Stimulated activated CD4-positive, alpha-beta T cell treated with anti-CD3 and anti-CD28 coated beads, Interleukin-12 subunit alpha, Interleukin-12 subunit beta, amount 100 ng/mL, for 24 hours (primary cell): ENCODE measurements at regions not wholly inside any gene's neighbourhood (a gene's known extent, or its start where the extent isn't known, plus 50 kb on each side); places are given as distances from the start of the nearest gene placed in this dataset.
"Not testable (repeated sequence)": the region's sequence is repeated elsewhere in the genome, so short reads cannot be mapped to it uniquely, and the experiment has no call there.

Experiments
- DNase-seq, 2 experiments: peaks; one replicate each; pipeline ENCODE4 v3.0.0-alpha.2; 2020; ENCODE audit warnings: low read depth in 2 of 2

DNA sequence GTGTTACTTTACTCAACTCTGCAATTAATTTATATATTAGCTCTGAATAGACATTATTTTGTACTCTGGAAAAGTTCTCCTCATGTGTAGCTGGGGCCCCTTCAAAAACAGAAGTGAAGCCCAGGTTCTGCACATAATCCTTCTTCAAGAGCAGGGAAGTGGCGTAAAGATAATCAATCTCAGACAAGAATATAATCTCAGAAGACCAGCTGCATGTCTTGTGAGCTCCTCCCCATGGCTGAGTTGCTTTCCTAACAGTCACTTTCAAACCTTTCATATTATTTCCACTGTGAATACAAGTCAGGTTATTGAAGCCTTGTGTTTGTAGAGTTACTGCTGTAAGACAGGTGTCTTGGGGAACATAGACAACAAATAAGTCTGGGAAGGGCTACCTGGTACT is 691.9 kb downstream of the RFPL4B start:
- no peak for DNase-seq

DNA sequence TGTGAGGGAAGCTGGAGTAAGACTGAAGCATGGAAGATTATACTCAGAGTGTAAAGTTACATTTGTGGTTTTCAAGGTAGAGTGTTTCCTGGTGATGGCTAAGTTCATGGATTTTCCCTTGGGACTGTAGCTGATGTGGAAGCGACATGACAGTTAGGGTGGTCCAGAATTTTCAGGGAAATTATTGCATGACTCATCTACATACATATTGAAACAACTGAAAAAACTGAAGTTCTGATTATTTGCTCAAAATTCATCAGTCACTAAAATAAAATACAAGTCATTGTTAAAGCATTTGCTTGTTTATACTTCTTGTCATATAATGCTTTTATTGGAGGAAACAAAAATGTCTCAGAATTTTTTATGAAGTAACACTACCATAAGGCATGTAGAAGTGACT is 700.0 kb downstream of the RFPL4B start:
- no peak for DNase-seq

DNA sequence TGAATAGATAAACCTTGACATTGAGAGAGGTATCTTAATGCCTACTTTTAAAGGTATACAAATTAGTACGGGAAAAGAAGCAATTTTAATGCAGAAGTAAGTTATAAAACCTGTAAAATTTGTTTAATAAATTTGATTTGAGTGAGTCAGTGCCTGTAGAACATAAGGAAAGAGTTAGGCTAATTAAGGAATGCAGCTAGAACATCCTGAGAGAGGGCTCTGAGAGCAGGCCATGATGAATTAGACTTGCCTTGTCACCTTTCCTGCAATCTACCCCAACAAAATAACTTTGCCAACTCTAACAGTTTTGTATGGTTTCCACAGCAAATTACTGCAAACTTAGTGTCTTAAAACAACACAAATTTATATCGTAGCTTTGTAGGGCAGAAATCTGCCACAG is 700.8 kb downstream of the RFPL4B start:
- DNase-seq = no peak

DNA sequence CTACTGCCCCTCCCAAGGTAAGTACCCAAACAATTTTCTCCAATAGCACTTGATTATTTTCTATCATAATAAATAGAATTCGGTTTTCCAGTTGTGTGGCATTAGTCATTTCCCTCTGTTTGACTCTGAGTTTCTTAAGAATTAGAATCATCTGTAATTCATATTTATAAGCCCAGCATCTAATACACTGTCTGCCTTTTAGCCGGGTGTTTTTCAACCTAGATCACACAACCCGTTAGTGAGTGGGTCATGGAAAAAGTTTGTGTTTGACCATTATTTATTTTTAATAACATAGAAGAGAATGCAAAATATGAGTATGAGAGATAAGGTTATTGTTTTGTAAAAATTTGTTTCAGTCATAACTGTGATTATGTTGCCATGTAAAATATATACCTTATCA is 701.6 kb downstream of the RFPL4B start:
- no peak for DNase-seq

DNA sequence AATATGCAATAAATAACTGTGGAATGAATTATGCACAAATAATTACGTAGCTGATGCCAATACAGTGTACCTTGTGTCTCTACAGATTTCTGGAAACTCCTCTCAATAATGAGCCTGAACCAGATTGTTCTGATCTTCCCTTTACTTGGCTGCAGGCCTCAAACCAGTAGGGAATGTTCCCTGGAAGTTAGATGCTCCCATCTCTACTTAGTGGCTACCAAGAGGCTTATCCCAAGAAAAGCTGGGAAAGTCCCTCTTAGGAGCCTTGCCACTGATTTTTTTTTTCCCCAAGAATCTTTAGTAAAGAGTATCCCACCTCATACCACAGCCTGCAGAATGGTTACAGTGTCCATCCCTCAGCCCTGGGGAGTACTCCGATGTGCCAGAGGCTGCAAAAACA is 702.1 kb downstream of the RFPL4B start:
- no peak for DNase-seq

DNA sequence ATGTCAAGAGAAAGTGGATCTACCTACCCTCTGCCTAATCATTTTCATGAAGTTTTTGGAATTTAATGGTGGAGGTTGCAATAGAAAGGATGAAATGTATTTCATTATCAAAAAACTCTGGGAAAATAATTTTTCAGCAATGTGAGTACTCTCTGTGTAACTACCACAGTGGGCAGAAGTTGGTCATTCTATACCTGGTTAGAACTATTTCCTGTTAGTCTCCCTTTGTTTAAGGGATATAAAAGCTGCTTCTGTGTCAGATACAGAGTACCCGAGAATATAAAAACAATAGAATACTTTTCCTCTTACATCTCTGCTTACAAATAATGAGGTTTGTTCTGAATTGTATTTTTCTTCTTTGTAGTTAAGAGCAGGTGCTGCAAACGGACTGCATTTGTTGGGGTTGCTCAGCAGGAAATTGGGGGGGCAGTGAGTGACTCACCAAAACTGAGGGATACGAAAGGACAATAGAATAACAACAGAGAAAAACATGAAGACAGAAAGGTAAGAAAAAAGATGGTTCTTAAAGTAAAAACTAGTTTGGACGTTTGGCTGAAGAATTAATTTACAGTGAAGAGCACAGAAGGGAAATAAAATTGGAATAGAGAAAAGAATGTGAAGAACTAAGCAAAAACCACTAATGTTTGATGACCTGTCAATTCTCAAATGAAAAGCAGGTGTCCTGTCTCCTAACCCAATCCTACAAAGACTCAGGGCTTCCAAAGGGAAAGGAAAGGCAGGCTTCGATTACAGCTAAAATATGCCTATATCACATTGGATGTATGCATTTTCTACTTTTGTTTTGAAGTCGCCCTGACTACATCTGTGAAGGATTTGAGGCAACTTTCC is 703.1 kb downstream of the RFPL4B start:
- no peak for DNase-seq

DNA sequence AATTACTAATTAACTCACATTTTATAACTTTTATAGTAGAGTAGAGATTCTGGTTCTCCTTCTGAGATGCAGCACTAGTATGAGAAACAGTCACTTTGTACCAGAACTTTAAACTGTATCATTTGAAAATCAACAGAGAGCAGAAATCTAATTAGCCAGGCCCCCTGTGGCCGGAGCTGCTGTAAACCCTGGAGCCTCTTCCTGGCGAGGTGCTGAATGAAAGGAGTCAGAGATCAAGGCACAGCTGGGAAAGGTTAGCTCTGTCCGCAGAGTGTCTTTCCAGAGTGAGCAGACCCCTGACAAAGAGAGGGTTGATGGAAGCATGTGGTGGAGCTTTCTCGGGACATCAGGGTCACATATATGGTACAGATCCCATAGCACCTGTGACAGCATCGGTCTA is 703.8 kb downstream of the RFPL4B start:
- no peak for DNase-seq

DNA sequence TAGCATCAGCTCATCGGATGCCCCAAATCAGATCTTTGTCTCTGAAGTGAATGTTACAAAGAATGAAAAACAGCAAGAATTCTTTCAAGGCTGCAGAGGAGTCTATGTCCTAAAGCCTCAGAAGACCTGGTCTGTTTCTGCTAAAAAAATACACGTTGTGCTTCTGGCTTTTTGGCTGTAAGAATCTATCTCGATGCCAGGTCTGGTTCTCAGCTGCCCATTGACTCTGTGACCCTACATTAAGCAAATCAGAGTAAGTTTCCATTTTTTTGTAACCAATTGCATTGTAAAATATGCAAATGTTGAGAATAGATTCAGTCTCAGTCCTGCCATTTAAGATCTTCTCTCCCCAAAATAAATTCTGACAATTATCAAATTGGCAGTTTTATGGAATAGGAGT is 705.4 kb downstream of the RFPL4B start:
- no peak for DNase-seq

DNA sequence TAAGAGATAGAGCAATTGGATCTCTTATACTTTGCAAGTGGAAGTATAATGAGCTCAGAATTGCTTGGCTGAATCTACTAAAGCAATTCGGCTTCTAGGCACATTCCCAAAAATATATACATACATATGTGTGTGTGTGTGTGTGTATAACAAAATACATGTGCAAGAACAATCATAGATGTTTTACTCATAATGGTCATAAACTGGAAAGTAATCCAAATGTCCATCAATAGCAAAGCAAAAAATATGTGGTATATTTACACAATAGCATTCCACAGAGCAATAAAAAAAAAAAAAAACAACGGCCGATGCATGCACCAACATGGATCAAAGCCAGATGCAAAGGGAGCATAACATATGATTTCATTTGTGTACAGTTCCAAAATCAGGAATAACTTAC is 707.9 kb downstream of the RFPL4B start:
- DNase-seq = no peak

DNA sequence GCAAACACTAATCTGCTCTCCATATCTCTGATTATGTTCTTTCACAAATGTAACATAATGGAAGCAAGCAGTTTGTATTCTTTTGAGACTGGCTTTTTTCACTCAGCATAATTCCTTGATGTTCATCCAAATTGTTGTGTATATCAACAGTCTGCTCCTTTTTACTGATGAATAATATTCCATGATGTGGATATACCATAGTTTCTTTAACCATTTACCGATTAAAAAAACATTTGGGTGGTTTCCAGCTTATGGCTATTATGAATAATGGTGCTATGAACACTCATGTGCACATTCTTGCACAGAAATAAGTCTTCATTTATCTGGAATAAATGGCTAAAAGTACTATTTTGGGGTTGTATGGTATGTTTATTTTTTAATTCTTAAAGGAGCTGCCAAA is 708.9 kb downstream of the RFPL4B start:
- DNase-seq = no peak

DNA sequence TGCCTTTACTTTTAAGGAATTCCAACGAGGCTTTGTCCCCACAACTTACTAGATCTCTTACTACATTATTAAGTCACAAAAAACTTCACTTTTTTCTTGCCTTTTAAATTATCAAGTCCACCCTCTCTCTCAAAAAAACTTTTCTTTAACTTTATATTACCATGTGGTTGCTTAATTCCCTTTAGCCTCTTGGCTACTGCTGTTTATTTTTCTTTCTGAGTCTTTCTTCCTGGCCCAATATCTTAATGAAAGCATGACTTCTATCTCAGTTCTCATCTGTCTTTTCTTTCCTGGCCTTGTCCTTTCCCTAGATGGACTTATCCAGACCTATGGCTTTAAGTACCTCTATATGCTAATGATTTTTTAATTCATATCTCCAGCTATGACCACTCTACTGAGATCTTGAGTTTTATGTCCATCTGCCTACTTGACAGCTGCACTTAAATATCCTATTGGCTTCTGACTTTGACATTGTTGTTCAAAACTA is 710.5 kb downstream of the RFPL4B start:
- no peak for DNase-seq

DNA sequence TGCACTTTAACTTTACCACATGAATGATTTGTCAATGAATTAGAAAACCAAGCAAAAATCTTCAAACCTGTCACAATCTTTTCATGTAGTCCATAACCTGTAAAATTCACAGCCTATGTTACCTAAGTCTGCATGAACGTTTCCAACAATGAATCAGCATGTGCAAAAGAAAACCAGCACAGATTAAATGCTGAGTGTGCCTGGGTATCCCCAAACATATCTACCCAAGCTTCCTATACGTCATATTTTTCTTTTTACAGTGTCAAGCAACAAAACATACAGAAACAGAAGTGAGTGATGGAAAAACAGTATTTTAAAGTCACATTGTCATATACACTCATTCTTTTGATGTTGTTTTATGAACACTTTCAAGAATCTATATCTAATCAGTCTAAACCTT is 713.5 kb downstream of the RFPL4B start:
- DNase-seq = no peak

DNA sequence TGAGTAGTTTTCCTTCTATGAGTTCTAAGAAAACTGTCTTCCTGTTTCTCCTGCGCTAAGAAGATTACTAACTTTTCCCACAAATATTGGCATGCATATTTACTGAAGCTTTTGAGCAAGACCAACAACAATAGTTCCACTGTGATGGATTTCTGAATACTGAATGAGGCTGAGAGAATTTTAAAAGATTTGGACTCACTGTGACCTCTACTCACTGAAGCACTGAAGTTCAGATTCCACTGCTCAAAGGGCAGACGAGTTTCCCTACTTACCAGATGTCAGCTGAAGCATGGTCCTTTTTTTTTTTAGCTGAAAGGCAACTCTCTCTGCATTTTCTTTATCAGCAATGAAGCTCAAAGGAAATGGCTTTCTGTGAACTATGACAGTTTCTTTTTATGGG is 718.5 kb downstream of the RFPL4B start:
- DNase-seq = no peak

DNA sequence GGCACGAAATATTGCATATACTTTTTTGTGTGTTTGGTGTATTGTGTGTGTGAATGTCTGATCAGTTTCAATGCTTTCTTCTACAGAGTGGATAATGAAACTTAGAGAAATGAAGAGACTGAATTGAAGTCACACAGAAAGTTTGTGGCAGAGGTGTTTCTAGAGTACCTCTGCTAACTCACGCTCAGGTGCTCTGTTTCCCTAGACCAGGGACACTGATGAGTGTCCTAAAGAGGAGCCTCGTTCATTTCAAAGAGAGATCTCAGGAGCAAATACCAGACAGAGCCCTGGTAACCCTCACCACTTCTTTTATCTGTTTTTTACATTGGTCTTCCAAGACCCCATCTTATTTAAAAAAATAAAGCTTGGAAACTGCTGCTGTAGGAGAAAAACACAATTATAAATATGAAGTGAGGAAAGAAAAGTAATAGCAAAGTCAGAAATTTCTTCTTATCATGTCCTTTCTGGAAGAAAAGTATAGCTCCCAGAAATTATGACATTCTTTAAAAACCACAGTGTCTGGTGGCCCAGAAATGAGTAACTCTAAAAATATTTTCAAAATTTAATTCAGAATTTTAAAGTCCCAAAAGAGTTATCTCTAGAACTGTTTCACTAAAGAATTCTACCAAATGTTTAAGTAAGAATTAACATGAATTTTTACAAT is 720.6 kb downstream of the RFPL4B start:
- DNase-seq = no peak

DNA sequence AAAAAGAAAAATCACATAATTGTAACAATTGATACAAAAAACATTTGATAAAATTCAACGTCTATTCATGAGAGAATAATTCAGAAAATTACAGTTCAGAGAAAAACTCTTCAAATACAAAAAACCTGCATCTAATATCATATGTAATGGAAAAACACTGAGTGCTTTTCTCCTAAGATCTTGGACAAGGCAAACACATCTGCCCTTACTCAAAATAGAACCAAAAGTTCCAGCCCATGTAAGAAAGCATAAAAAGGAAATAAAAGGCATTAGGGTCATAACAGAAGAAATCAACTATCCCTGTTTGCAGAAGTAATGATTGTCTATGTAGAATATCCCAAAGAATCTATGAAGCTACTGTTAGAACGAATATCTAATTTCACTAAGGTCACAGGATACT is 721.4 kb downstream of the RFPL4B start:
- no peak for DNase-seq

DNA sequence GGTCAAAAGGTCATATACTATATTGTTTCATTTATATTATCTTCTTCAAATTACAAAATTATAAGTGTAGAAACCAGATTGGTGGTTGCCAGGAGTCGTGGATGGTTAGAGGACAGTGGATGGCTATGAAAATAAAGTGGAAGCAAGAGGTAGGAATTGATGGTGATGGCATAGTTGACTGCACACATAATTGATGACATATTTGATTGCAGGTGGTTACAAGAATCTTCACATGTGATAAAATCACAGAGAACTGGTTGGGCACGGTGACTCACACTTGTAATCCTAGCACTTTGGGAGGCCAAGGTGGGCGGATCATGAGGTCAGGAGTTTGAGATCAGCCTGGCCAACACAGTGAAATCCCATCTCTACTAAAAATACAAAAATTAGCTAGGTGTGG is 723.6 kb downstream of the RFPL4B start:
- DNase-seq = not testable (repeated sequence)

DNA sequence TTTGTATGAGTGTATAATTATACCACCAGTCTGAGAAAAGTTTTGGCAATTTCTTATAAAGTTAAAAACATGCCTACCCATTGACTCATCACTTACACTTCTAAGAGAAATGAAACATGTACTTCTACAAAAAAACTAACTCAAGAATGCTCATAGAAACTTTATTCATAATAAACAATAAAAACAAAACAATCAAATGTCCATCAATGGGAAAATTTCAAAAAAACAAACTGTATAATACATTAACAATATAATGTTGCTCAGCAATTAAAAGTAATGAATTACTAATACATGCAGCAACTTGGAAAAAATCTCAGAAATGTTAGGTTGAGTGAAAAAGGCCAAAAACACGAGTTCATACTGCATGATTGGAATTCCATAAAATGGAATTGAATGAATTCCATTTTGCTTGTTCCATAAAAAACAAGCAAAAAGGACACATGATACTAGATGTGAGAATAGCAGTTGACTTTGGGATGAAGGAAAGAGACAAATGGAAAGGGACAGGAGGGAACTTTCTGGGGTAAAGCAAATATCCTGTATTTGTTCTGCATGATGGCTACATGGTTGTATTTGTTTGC is 726.6 kb downstream of the RFPL4B start:
- DNase-seq = no peak

DNA sequence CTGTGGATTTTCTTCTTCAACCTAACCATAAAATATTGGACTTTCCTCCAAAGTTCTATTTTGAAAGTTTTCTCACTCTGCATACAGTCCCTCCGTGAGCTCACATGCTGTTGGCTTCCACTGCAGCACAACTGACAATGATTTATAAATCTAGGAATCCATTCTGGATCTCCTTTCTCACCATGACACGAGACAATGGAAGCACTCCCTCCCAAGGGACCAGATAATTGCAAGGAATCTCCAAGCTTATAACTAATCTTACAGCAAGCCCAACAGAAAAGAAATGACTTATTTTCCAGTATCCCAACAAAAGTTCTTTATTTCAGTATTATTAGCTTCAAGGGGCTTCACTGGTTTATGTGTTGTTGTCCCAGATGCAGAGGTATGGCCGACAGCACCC is 729.0 kb downstream of the RFPL4B start:
- DNase-seq = no peak

DNA sequence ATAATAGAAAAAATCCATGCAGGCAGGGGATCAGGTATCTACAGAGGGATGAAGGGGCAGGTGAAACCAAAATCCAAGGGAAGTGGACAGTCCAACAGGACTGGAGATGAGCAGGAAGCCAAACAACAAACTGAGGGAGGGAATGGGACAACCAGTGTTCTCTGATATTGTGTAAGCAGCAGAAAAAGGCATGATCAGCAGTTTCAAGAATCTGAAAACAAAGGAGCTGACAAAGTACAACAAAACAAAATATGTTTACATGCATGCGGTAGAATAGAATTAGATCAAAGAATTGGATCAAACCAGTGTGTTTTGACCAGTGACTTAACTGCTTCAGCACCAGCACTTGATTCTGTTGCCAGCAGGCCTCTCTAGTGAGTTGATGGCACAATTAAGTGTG is 729.7 kb downstream of the RFPL4B start:
- DNase-seq = no peak

DNA sequence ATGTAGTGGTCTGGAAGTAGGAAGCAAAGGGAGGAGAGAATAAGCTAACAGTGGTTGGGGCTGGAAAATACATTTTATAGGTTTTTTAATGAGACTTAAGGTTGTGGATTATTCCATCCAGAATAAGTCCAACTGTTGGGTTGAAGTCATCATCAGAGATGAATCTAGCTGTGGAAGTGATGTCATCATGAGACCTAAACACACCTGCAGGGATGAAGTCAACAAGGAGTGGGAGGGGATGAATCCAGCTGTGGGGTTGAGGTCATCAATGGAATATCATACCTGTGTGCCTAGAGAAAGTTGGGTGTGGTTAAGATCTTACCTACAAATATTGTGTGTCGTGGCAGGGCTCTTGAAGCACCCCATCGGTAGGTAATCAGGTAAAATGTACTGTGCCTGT is 730.7 kb downstream of the RFPL4B start:
- no peak for DNase-seq

DNA sequence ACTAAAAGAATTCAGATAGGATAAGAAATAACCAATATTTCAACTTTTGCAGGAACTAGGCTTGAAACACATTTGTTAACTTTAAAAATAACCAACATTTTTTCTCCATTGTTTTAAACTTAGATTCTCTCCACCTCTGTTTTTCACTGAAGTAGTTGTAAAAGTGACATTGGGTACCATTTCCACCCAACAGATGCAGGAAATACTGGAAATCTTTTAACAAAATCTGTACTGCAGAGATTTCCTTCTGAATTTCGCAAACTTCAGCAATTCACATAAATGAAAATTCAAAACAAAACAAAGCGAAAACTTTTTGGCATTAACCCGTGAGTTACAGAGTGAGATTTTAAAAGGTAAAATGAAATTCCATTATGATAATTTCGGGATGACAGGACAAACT is 731.7 kb downstream of the RFPL4B start:
- DNase-seq = no peak

DNA sequence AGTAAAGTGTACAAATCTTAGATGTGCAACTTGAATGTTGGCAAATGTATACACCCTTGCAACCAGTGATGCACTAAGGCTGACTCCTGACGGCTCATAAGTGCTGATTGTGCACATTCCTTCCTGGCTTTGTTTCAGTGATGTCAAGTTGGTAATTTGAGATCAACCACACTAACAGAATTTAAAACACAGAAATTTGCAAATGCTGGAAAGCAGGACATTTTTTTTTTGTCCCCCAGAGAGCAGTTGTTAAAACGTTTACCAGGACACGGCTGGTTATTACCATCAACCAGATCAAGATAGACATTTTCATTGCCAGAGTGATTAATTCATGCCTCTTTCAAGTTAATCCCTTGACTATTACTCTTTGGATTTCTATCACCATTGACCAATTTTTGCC is 735.6 kb downstream of the RFPL4B start:
- DNase-seq = no peak

DNA sequence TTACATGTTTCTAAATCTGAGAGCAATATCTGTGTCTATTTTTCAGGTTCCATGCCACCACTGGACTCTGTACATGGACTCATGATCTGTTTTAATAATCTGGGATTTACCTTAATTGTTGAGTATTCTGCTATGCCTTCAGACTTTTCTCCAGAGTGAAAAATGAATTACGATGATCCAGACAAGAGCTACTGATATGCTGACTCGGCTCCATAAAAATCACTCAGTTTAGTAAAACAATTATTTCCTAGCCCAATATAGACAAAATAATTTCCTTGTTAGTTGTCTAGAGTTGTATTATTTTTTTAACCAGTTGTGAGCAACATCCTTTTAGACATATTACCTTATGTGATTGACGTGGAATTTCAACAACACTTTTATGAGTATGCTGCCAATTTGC is 736.8 kb downstream of the RFPL4B start:
- DNase-seq = no peak
